Esophagus (tissue), 2 donors: ENCODE measurements at regions not wholly inside any gene's neighbourhood (a gene's known extent, or its start where the extent isn't known, plus 50 kb on each side); places are given as distances from the start of the nearest gene placed in this dataset.

Experiments
- H3K27ac ChIP-seq, 2 donors: one replicate each; pipeline ENCODE4 v1.5.1; 2013; ENCODE audit warnings: low read depth in 2 of 2, mild to moderate bottlenecking in 2 of 2, inconsistent platforms in 1 of 2, low read length in 1 of 2, moderate library complexity in 1 of 2
- H3K27me3 ChIP-seq, 2 donors: one replicate each; pipeline ENCODE4 v1.6.1; 2013; ENCODE audit warnings: low read length in 2 of 2, control low read depth in 1 of 2, mild to moderate bottlenecking in 1 of 2; ENCODE audit not compliant: insufficient read depth in 2 of 2, control insufficient read depth in 1 of 2
- H3K36me3 ChIP-seq, 2 donors: one replicate each; pipeline ENCODE4 v1.6.1; 2013; ENCODE audit warnings: low read length in 1 of 2; ENCODE audit not compliant: control insufficient read depth in 2 of 2, insufficient read depth in 2 of 2
- H3K4me1 ChIP-seq, 2 donors: one replicate each; pipeline ENCODE4 v1.6.1; 2013; ENCODE audit warnings: low read length in 1 of 2; ENCODE audit not compliant: control insufficient read depth in 2 of 2, insufficient read depth in 2 of 2
- H3K4me3 ChIP-seq, 2 donors: one replicate each; pipeline ENCODE4 v1.5.1; 2013; ENCODE audit warnings: low read length in 2 of 2, mild to moderate bottlenecking in 2 of 2, low read depth in 1 of 2, moderate library complexity in 1 of 2
- H3K9me3 ChIP-seq, 2 donors: one replicate each; pipeline ENCODE4 v1.6.1; 2013; ENCODE audit warnings: mild to moderate bottlenecking in 2 of 2, low read depth in 1 of 2, low read length in 1 of 2, moderate library complexity in 1 of 2; ENCODE audit not compliant: control insufficient read depth in 2 of 2, insufficient read depth in 1 of 2
- WGBS, 2 donors: extraction: QIAGEN DNeasy Blood & Tissue Kit; methylation state at CpG; one replicate each; pipeline ENCODE4 v1.1.7; 2013; 5-methylcytosine and 5-hydroxymethylcytosine counted together
- donor health status: healthy with polysubstance abuse.
- donor health status: Bipolar disorder and iron deficiency.

- H3K36me3 ChIP-seq: no peaks in the 10 kb centered on the region
- 59 to 65% methylated on average over 4 of the region's 4 CpGs for WGBS, 2 donors
- no peak overlapping the region for H3K27ac ChIP-seq
- H3K4me3 ChIP-seq: no peak overlapping the region
- no peaks in the 10 kb centered on the region for H3K9me3 ChIP-seq
- H3K27me3 ChIP-seq: no peaks in the 10 kb centered on the region
- no peaks in the 10 kb centered on the region for H3K4me1 ChIP-seq
These were observed 166.5 kb upstream of the ATP11B start for GRCh38 chr3:182626484-182627467.

DNA sequence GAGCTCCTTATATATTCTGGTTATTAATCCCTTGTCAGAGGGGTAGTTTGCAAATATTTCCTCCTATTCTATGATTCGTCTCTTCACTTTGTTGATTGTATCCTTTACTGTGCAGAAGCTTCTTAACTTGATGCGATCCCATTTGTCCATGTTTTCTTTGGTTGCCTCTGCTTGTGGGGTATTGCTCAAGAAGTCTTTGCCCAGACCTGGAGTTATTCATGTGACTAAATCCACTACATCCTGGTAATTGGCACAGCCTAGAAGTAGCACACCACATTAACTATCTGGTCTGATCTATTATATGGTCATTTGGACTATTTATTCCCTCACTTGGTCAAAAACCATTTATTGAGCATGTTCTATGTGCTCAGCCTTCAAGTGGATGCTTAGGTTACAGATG, 164.8 kb upstream of the ATP11B start:
- H3K4me1 ChIP-seq: no peaks in the 10 kb centered on the region
- no peak overlapping the region for H3K27ac ChIP-seq
- no peaks in the 10 kb centered on the region for H3K36me3 ChIP-seq
- H3K27me3 ChIP-seq: no peaks in the 10 kb centered on the region
- 56 to 69% methylated on average over 2 of the region's 2 CpGs for WGBS, 2 donors
- H3K4me3 ChIP-seq: no peak overlapping the region
- H3K9me3 ChIP-seq: no peaks in the 10 kb centered on the region

GRCh38 chr3:182629521-182629920, 163.8 kb upstream of the ATP11B start:
- Histone ChIP-seq H3K9me3 (no peaks in the 10 kb centered on the region), H3K36me3 (no peaks in the 10 kb centered on the region), H3K27ac (peak overlapping the region; percentile 15 to 28), H3K4me3 (no peak overlapping the region), H3K27me3 (no peaks in the 10 kb centered on the region), H3K4me1 (no peaks in the 10 kb centered on the region)
- WGBS, 2 donors: 50 to 51% methylated on average over 1 of the region's 1 CpG

GRCh38 chr3:182631183-182632076, 161.9 kb upstream of the ATP11B start:
- H3K9me3 ChIP-seq: no peaks in the 10 kb centered on the region
- peak overlapping the region; percentile 88 to 97 for H3K27ac ChIP-seq
- WGBS, 2 donors: 46 to 63% methylated on average over 6 of the region's 6 CpGs
- H3K36me3 ChIP-seq: no peaks in the 10 kb centered on the region
- no peaks in the 10 kb centered on the region for H3K27me3 ChIP-seq
- no peak overlapping the region for H3K4me3 ChIP-seq
- H3K4me1 ChIP-seq: no peaks in the 10 kb centered on the region

GRCh38 chr3:182632077-182632393, 161.3 kb upstream of the ATP11B start:
- Histone ChIP-seq H3K4me3 (no peak overlapping the region), H3K4me1 (peaks cover 0 to 1% of the 10 kb centered on the region in 2 donors), H3K9me3 (no peaks in the 10 kb centered on the region), H3K36me3 (no peaks in the 10 kb centered on the region), H3K27me3 (no peaks in the 10 kb centered on the region), H3K27ac (peak overlapping the region; percentile 88 to 97)
- 65 to 70% methylated on average over 4 of the region's 4 CpGs for WGBS, 2 donors

- Histone ChIP-seq H3K27me3 (no peaks in the 10 kb centered on the region), H3K9me3 (no peaks in the 10 kb centered on the region), H3K4me1 (peaks cover 0 to 6% of the 10 kb centered on the region in 2 donors), H3K27ac (peak overlapping the region; percentile 42 to 88), H3K4me3 (no peak overlapping the region), H3K36me3 (no peaks in the 10 kb centered on the region)
- WGBS, 2 donors: 53 to 56% methylated on average over 7 of the region's 7 CpGs
These were observed 160.1 kb upstream of the ATP11B start for GRCh38 chr3:182633186-182633585.

- Histone ChIP-seq H3K9me3 (no peaks in the 10 kb centered on the region), H3K27ac (peak overlapping the region in 1 of 2 donors; percentile 89), H3K36me3 (no peaks in the 10 kb centered on the region), H3K4me3 (no peak overlapping the region), H3K4me1 (peaks cover 0 to 10% of the 10 kb centered on the region in 2 donors), H3K27me3 (no peaks in the 10 kb centered on the region)
- 45 to 63% methylated on average over 1 of the region's 1 CpG for WGBS, 2 donors
These were observed 156.7 kb upstream of the ATP11B start for GRCh38 chr3:182636646-182637045.

GRCh38 chr3:182637350-182638110, 155.8 kb upstream of the ATP11B start:
- peaks cover 0 to 12% of the 10 kb centered on the region in 2 donors for H3K4me1 ChIP-seq
- H3K4me3 ChIP-seq: no peak overlapping the region
- H3K36me3 ChIP-seq: no peaks in the 10 kb centered on the region
- H3K9me3 ChIP-seq: no peaks in the 10 kb centered on the region
- 61 to 64% methylated on average over 2 of the region's 2 CpGs for WGBS, 2 donors
- H3K27ac ChIP-seq: peak overlapping the region; percentile 89
- H3K27me3 ChIP-seq: no peaks in the 10 kb centered on the region

DNA sequence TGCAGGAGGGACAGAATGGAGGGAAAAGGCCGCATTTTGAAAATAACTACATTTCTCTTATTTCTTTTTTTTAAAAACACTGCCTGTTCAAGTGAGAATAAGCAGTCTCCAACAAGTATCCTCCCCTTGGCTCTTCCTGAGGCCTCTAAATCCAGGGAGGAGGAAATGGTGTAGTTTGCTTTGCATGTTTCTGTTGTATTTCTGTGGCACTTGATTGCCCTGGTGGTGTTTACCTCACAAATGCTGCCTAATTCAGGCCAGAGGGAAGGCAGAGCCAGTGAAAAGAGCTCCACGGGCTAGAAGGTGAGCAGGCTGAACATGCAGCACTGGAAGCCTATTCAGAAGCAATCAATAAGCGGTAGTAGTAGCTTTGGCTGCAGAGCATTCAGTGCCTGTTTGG, 149.3 kb upstream of the ATP11B start:
- H3K9me3 ChIP-seq: no peaks in the 10 kb centered on the region
- H3K27me3 ChIP-seq: no peaks in the 10 kb centered on the region
- 72 to 78% methylated on average over 3 of the region's 3 CpGs for WGBS, 2 donors
- H3K4me3 ChIP-seq: no peak overlapping the region
- H3K4me1 ChIP-seq: peaks cover 2 to 6% of the 10 kb centered on the region in 2 donors
- H3K36me3 ChIP-seq: no peaks in the 10 kb centered on the region
- H3K27ac ChIP-seq: peak overlapping the region; percentile 81 to 91
